ENCODE measurements at regions not wholly inside any gene's neighbourhood (a gene's known extent, or its start where the extent isn't known, plus 50 kb on each side); places are given as distances from the start of the nearest gene placed in this dataset.

- TF ChIP-seq ATF3 (CRISPR knock-in tag; conservative IDR thresholded peaks at IDR 0.05) (no peak), CTCF (IDR thresholded peaks at IDR 0.05) (no peak), CBFB (CRISPR knock-in tag; IDR thresholded peaks at IDR 0.05; ENCODE audit: low read depth) (no peak), CREB1 (CRISPR knock-in tag; IDR thresholded peaks at IDR 0.05) (no peak), RELA (CRISPR knock-in tag; IDR thresholded peaks at IDR 0.05; ENCODE audit: borderline replicate concordance) (no peak), ETV6 (CRISPR knock-in tag; IDR thresholded peaks at IDR 0.05) (no peak), MAX (CRISPR knock-in tag; IDR thresholded peaks at IDR 0.05) (no peak), JUN (CRISPR knock-in tag; IDR thresholded peaks at IDR 0.05) (no peak), ZNF317 (CRISPR knock-in tag; IDR thresholded peaks at IDR 0.05; ENCODE audit: borderline replicate concordance, low read depth) (no peak), GABPB1 (CRISPR knock-in tag; IDR thresholded peaks at IDR 0.05) (no peak), AR (CRISPR knock-in tag; IDR thresholded peaks at IDR 0.05) (no peak)
These were observed 857.0 kb downstream of the LTN1 start for GRCh38 chr21:28135646-28136045.
